ENCODE measurements at regions not wholly inside any gene's neighbourhood (a gene's known extent, or its start where the extent isn't known, plus 50 kb on each side); places are given as distances from the start of the nearest gene placed in this dataset.

DNA sequence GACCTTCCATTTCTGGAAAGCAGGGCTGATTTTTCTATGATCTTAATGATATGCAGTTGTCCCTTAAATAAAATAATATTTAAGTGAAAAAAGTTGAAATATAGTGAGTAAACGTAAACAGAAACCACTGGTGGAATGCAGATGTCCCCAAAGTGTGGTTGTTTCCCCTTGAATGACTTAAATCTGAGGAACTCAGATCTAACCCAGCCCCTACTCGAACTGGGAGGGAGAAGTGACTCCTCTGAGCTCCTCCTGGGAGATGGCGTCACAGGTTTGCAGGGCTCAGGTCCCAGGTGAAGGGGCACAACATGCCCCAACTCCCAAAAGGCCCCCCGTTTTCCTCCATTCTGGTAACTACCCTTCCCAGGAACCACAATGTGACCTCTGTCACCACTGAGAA lies 142.8 kb downstream of the IRF8 start:
- H3K27ac ChIP-seq = no peak overlapping the region
- TF ChIP-seq CTCF (conservative IDR thresholded peaks at IDR 0.05) = no peak
- no peak for TF ChIP-seq ZFX (IDR thresholded peaks at IDR 0.05)

DNA sequence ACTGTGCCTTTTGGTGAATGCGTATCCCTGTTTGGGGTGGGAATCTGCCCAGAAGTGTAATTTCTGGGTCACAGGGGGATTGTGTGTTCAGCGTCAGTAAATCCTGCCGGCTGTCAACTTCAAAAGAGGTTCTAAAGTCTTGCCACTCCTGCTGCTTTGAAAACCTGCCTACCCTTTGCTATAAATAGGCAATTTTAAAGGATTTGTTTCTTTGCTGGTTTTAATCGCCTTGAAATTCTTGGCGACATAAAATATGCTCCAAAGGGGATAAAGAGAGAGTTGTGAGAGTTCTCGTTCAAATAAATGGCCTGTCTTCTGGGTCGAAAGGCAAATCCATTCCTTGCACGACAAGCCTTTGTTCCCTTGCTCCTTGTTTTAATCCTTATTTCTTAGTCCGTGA lies 143.4 kb downstream of the IRF8 start:
- TF ChIP-seq CTCF (conservative IDR thresholded peaks at IDR 0.05) = no peak
- TF ChIP-seq ZFX (IDR thresholded peaks at IDR 0.05) = no peak
- H3K27ac ChIP-seq = no peak overlapping the region

GRCh38 chr16:86042996-86043725 lies 144.2 kb downstream of the IRF8 start:
- TF ChIP-seq CTCF (conservative IDR thresholded peaks at IDR 0.05) = no peak
- no peak for TF ChIP-seq ZFX (IDR thresholded peaks at IDR 0.05)
- no peak overlapping the region for H3K27ac ChIP-seq

DNA sequence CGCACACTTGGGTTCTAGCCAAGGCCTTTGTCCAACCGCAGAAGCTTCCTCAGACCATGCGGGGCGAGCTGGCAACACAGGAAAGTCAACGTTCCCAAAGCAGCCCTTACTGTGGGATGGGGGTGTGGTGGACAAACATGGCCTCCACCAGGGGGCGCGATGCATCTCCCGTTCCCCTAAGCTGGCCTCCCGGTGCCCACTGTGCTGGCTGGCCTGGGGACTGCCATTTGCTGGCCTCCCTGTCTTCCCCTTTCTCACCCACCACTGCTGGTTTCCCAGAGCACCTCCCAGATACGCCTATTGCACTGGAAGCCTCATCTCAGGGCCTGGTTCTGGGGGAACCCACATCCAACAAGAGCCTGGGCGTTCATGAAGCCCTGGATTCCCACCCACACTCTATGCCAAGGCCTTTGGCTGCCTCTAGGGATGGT lies 145.3 kb downstream of the IRF8 start:
- no peak overlapping the region for H3K27ac ChIP-seq
- TF ChIP-seq CTCF (conservative IDR thresholded peaks at IDR 0.05) (peak; percentile 72), ZFX (IDR thresholded peaks at IDR 0.05) (no peak)

DNA sequence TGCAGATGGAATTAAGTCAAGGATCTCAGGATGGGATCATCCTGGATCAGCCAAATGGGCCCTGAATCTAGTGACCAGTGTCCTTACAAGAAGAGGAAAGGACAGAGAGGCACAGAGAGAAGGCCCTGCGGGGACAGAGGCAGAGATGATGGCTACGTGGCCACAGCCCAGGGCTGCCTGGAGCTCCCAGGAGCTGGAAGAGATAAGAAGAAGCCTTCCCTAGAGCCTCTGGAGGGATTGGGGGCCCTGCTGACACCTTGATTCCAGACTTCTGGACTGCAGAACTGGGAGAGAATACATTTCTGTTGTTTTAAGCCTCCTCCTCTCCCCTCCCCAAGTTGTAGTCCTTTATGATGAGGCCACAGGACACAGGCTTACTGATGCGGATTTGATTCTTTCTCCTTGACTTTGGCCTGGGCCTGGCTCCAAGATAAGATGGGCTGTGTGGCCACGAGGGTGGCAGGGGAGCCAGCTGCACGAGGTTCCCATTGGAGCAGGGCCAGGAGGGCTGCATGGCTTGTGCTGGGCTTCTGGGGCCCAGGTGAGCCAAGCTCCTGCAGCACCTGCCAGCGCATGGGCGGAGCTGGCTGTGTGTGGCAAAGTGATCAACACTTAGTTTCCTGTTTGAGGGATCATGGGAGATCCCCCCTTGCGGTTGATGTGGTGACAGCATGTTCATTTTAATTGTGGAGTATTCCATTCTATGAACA lies 146.1 kb downstream of the IRF8 start:
- TF ChIP-seq CTCF (conservative IDR thresholded peaks at IDR 0.05) = no peak
- no peak for TF ChIP-seq ZFX (IDR thresholded peaks at IDR 0.05)
- no peak overlapping the region for H3K27ac ChIP-seq

DNA sequence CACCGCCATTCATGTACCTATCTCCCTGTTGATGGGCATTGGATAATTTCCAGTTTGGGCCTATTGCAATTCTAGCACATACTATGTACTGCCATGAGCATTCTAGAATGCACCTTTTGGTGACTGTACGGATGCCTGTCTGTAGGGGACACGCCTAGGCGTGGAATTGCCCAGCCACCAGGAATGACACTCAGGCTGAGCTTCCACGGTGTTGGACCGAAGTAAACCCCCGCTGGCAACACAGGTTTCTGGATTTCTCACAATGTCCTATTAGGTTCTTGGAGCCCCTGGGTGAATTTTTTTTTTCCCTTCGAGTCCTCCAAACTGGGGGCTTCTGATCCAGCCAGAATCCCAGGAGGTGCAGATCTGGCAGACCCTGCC lies 146.6 kb downstream of the IRF8 start:
- H3K27ac ChIP-seq = no peak overlapping the region
- no peak for TF ChIP-seq CTCF (conservative IDR thresholded peaks at IDR 0.05)
- TF ChIP-seq ZFX (IDR thresholded peaks at IDR 0.05) = no peak

DNA sequence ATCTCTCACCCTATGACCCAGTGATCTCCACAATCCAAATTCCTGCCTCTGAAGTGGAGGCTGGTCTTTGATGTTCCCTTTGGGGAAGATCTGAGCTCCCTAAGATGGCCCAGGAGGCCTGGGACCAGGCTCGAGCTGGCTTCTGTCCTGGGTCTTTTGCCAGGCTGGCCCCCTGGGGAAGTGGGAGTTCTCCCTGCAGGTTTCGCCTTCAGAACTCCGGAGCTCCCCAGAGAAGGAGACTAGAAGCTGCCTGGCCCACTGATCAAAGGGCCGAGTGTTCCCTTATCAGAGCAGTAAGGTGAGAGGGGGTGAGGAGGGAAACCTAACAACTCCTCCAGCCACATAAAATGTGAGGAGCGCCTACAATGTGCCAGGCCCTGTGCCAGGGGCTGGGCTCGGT lies 147.1 kb downstream of the IRF8 start:
- no peak overlapping the region for H3K27ac ChIP-seq
- TF ChIP-seq ZFX (IDR thresholded peaks at IDR 0.05) (no peak), CTCF (conservative IDR thresholded peaks at IDR 0.05) (no peak)

Measured in C4-2B (cell line).